ENCODE measurements at regions not wholly inside any gene's neighbourhood (a gene's known extent, or its start where the extent isn't known, plus 50 kb on each side); places are given as distances from the start of the nearest gene placed in this dataset.

DNA sequence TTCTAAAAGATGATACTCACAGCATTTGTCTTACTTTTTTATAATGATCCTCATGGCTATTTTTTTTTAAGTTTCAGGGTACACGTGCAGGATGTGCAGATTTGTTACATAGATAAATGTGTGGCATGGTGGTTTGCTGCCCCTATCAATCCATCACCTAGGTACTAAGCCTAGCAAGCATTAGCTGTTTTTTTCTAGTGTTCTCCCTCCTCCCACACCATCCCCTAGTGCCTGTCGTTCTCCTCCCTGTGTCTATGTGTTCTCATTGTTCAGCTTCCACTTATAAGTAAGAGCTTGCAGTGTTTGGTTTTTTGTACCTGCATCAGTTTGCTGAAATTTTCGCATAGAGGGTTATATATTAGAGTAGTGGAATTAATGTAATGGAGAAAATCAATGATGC, 189.1 kb upstream of the CDH12 start:
- Histone ChIP-seq H4K20me1 (ENCODE audit: insufficient read depth, low read length) (no peaks in the 10 kb centered on the region), H3K9me3 (ENCODE audit: insufficient read depth, low read length, severe bottlenecking) (no peaks in the 10 kb centered on the region), H3K4me3 (ENCODE audit: low read depth in 1 of 2, low read length in 2 of 2) (no peak overlapping the region), H2AFZ (ENCODE audit: low read depth, low read length) (no peak overlapping the region), H3K36me3 (ENCODE audit: insufficient read depth, low read length) (no peaks in the 10 kb centered on the region), H3K27me3 (ENCODE audit: insufficient read depth, low read length, poor library complexity) (no peaks in the 10 kb centered on the region), H3K4me2 (ENCODE audit: insufficient read depth, low read length) (no peak overlapping the region), H3K27ac (ENCODE audit: low read length) (no peak overlapping the region), H3K9ac (ENCODE audit: low read depth, low read length) (no peak overlapping the region), H3K79me2 (ENCODE audit: insufficient read depth, low read length) (no peaks in the 10 kb centered on the region), H3K4me1 (ENCODE audit: insufficient read depth, low read length) (no peaks in the 10 kb centered on the region)
- TF ChIP-seq, protein P1, sequence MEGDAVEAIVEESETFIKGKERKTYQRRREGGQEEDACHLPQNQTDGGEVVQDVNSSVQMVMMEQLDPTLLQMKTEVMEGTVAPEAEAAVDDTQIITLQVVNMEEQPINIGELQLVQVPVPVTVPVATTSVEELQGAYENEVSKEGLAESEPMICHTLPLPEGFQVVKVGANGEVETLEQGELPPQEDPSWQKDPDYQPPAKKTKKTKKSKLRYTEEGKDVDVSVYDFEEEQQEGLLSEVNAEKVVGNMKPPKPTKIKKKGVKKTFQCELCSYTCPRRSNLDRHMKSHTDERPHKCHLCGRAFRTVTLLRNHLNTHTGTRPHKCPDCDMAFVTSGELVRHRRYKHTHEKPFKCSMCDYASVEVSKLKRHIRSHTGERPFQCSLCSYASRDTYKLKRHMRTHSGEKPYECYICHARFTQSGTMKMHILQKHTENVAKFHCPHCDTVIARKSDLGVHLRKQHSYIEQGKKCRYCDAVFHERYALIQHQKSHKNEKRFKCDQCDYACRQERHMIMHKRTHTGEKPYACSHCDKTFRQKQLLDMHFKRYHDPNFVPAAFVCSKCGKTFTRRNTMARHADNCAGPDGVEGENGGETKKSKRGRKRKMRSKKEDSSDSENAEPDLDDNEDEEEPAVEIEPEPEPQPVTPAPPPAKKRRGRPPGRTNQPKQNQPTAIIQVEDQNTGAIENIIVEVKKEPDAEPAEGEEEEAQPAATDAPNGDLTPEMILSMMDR (IDR thresholded peaks at IDR 0.05; ENCODE audit: borderline replicate concordance, extremely low read depth, low read length, poor library complexity, severe bottlenecking) = no peak
- TF ChIP-seq EZH2 (IDR thresholded peaks at IDR 0.05; ENCODE audit: borderline replicate concordance, low read depth, low read length, severe bottlenecking) = no peak
- ATAC-seq (ENCODE audit: insufficient read depth, low read depth) (no peak), DNase-seq (no peak)

DNA sequence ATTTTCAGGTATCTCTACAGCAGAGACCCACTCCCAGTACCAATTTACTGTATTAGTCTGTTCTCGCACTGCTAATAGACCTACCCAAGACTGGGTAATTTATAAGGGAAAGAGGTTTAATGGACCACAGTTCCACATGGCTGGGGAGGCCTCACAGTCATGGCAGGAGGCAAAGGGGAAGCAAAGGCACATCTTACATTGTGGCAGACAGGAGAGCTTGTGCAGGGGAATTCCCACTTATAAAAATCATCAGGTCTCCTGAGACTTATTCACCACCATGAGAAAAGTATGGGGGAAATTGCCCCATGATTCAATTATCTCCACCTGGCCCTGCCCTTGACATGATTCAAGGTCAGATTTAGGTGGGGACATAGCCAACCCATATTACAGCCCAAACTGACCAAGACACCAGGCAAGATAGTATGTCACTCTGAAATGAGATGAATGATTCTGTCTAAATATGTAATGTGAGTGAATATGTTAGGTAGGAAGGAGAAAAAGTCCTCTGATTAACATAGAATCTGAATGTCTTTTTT, 182.5 kb upstream of the CDH12 start:
- TF ChIP-seq, protein P1 (IDR thresholded peaks at IDR 0.05; ENCODE audit: borderline replicate concordance, extremely low read depth, low read length, poor library complexity, severe bottlenecking) = no peak
- no peak for TF ChIP-seq EZH2 (IDR thresholded peaks at IDR 0.05; ENCODE audit: borderline replicate concordance, low read depth, low read length, severe bottlenecking)
- no peak for ATAC-seq (ENCODE audit: insufficient read depth, low read depth)

DNA sequence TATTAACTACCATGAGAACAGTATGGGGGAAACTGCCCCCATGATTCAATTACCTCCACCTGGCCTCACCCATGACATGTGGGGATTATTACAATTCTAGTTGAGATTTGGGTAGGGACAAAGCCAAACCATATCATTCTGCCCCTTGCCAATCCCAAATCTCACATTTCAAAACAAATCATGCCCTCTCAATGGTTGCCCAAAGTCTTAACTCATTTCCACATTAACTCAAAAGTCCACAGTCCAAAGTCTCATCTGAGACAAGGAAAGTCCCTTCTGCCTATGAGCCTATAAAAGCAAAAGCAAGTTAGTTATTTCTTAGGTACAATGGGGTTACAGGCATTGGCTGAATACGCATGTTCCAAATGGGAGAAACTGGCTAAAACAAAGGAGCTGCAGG, 180.7 kb upstream of the CDH12 start:
- Histone ChIP-seq H3K9ac (ENCODE audit: low read depth, low read length) (no peak overlapping the region), H3K79me2 (ENCODE audit: insufficient read depth, low read length) (no peaks in the 10 kb centered on the region), H3K27me3 (ENCODE audit: insufficient read depth, low read length, poor library complexity) (no peaks in the 10 kb centered on the region), H3K4me1 (ENCODE audit: insufficient read depth, low read length) (no peaks in the 10 kb centered on the region), H3K27ac (ENCODE audit: low read length) (no peak overlapping the region), H3K36me3 (ENCODE audit: insufficient read depth, low read length) (no peaks in the 10 kb centered on the region), H4K20me1 (ENCODE audit: insufficient read depth, low read length) (no peaks in the 10 kb centered on the region), H3K9me3 (ENCODE audit: insufficient read depth, low read length, severe bottlenecking) (no peaks in the 10 kb centered on the region), H2AFZ (ENCODE audit: low read depth, low read length) (no peak overlapping the region), H3K4me2 (ENCODE audit: insufficient read depth, low read length) (no peak overlapping the region), H3K4me3 (ENCODE audit: low read depth in 1 of 2, low read length in 2 of 2) (no peak overlapping the region)
- no peak for ATAC-seq (ENCODE audit: insufficient read depth, low read depth)
- DNase-seq = no peak
- no peak for TF ChIP-seq EZH2 (IDR thresholded peaks at IDR 0.05; ENCODE audit: borderline replicate concordance, low read depth, low read length, severe bottlenecking)
- TF ChIP-seq, protein P1 (IDR thresholded peaks at IDR 0.05; ENCODE audit: borderline replicate concordance, extremely low read depth, low read length, poor library complexity, severe bottlenecking) = no peak

More for the DNA sequence above, 182.5 kb upstream of the CDH12 start:
- H3K4me1 ChIP-seq (ENCODE audit: insufficient read depth, low read length) = no peaks in the 10 kb centered on the region
- no peak overlapping the region for H3K9ac ChIP-seq (ENCODE audit: low read depth, low read length)
- no peak overlapping the region for H3K4me3 ChIP-seq (ENCODE audit: low read depth in 1 of 2, low read length in 2 of 2)
- no peaks in the 10 kb centered on the region for H4K20me1 ChIP-seq (ENCODE audit: insufficient read depth, low read length)
- DNase-seq = no peak
- H3K27ac ChIP-seq (ENCODE audit: low read length) = no peak overlapping the region
- no peak overlapping the region for H3K4me2 ChIP-seq (ENCODE audit: insufficient read depth, low read length)
- no peaks in the 10 kb centered on the region for H3K36me3 ChIP-seq (ENCODE audit: insufficient read depth, low read length)
- H3K9me3 ChIP-seq (ENCODE audit: insufficient read depth, low read length, severe bottlenecking) = no peaks in the 10 kb centered on the region
- no peaks in the 10 kb centered on the region for H3K79me2 ChIP-seq (ENCODE audit: insufficient read depth, low read length)
- H3K27me3 ChIP-seq (ENCODE audit: insufficient read depth, low read length, poor library complexity) = no peaks in the 10 kb centered on the region
- H2AFZ ChIP-seq (ENCODE audit: low read depth, low read length) = no peak overlapping the region

DNA sequence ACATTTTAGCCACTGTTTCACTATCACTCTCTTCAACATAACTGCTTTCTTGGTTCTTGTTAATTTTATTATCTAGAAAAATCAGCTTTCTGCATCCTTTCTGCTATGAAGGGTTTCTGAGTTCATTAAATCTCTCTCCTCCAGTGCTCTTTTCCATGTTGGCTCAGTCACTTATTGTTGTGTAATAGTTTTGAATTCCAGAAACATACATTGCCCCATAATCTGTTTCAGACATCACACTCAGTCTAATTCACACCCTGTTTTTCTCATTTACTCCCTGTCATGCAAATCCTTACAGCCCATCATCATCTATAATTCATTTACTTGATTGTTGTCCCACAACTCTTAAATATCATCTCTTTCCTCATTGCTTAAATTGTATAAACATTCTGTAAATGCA, 176.1 kb upstream of the CDH12 start:
- H3K36me3 ChIP-seq (ENCODE audit: insufficient read depth, low read length) = no peaks in the 10 kb centered on the region
- no peak for TF ChIP-seq EZH2 (IDR thresholded peaks at IDR 0.05; ENCODE audit: borderline replicate concordance, low read depth, low read length, severe bottlenecking)

More for the DNA sequence above, 176.1 kb upstream of the CDH12 start:
- DNase-seq (no peak), ATAC-seq (ENCODE audit: insufficient read depth, low read depth) (no peak)
- H2AFZ ChIP-seq (ENCODE audit: low read depth, low read length) = no peak overlapping the region
- H3K9ac ChIP-seq (ENCODE audit: low read depth, low read length) = no peak overlapping the region
- H3K9me3 ChIP-seq (ENCODE audit: insufficient read depth, low read length, severe bottlenecking) = no peaks in the 10 kb centered on the region
- H3K4me1 ChIP-seq (ENCODE audit: insufficient read depth, low read length) = no peaks in the 10 kb centered on the region
- no peaks in the 10 kb centered on the region for H4K20me1 ChIP-seq (ENCODE audit: insufficient read depth, low read length)
- H3K27me3 ChIP-seq (ENCODE audit: insufficient read depth, low read length, poor library complexity) = no peaks in the 10 kb centered on the region
- no peaks in the 10 kb centered on the region for H3K79me2 ChIP-seq (ENCODE audit: insufficient read depth, low read length)
- no peak overlapping the region for H3K4me2 ChIP-seq (ENCODE audit: insufficient read depth, low read length)
- no peak overlapping the region for H3K4me3 ChIP-seq (ENCODE audit: low read depth in 1 of 2, low read length in 2 of 2)
- H3K27ac ChIP-seq (ENCODE audit: low read length) = no peak overlapping the region

Data from DND-41 (cell line).